SK-N-SH treated with all-trans-retinoic acid at 6 μM for 48 hours (cell line): ENCODE measurements at regions not wholly inside any gene's neighbourhood (a gene's known extent, or its start where the extent isn't known, plus 50 kb on each side); places are given as distances from the start of the nearest gene placed in this dataset.

Experiments used
- ARNTL ChIP-seq: fragments of 450-650 bp; formaldehyde crosslinking; IDR thresholded peaks from 2 replicates; pipeline ENCODE4 v1.5.0; 2020; ENCODE audit warnings: low read depth, mild to moderate bottlenecking, moderate library complexity, borderline replicate concordance
- BACH2 ChIP-seq: fragments of 250-450 bp; sonication (Bioruptor Pico); IDR thresholded peaks from 2 replicates; pipeline ENCODE4 v1.9.0; 2021; ENCODE audit warnings: mild to moderate bottlenecking, borderline replicate concordance
- CREB5 ChIP-seq: fragments of 250-450 bp; sonication (Bioruptor Pico); IDR thresholded peaks from 2 replicates; pipeline ENCODE4 v1.5.1; 2020; ENCODE audit warnings: low read depth, mild to moderate bottlenecking, moderate library complexity
- CSDC2 ChIP-seq: fragments of 250-450 bp; sonication (Bioruptor Pico); IDR thresholded peaks from 2 replicates; pipeline ENCODE4 v1.5.0; 2020; ENCODE audit warnings: mild to moderate bottlenecking, moderate library complexity
- CSRNP3 ChIP-seq: fragments of 250-450 bp; sonication (Bioruptor Pico); IDR thresholded peaks from 2 replicates; pipeline ENCODE4 v1.5.1; 2021; ENCODE audit warnings: mild to moderate bottlenecking, moderate library complexity
- GLIS3 ChIP-seq: fragments of 250-450 bp; sonication (Bioruptor Pico); IDR thresholded peaks from 2 replicates; pipeline ENCODE4 v1.5.0; 2020; ENCODE audit warnings: mild to moderate bottlenecking, moderate library complexity
- PATZ1 ChIP-seq: fragments of 250-450 bp; sonication (Bioruptor Pico); IDR thresholded peaks from 2 replicates; pipeline ENCODE4 v1.8.0; 2020; ENCODE audit warnings: mild to moderate bottlenecking, moderate library complexity, borderline replicate concordance
- PPARA ChIP-seq: fragments of 250-450 bp; sonication (Bioruptor Pico); IDR thresholded peaks from 2 replicates; pipeline ENCODE4 v1.5.0; 2020; ENCODE audit warnings: mild to moderate bottlenecking, borderline replicate concordance
- RARB ChIP-seq: fragments of 250-450 bp; sonication (Bioruptor Pico); IDR thresholded peaks from 2 replicates; pipeline ENCODE4 v1.8.0; 2021; ENCODE audit warnings: mild to moderate bottlenecking, moderate library complexity
- SNAI2 ChIP-seq: fragments of 250-450 bp; sonication (Bioruptor Pico); IDR thresholded peaks from 2 replicates; pipeline ENCODE4 v1.5.0; 2020; ENCODE audit warnings: mild to moderate bottlenecking, moderate library complexity
- TOX ChIP-seq: fragments of 250-450 bp; sonication (Bioruptor Pico); IDR thresholded peaks from 2 replicates; pipeline ENCODE4 v1.8.0; 2021; ENCODE audit warnings: mild to moderate bottlenecking, moderate library complexity, borderline replicate concordance
- ZFP3 ChIP-seq: fragments of 250-450 bp; sonication (Bioruptor Pico); IDR thresholded peaks from 2 replicates; pipeline ENCODE4 v1.5.0; 2020; ENCODE audit warnings: mild to moderate bottlenecking, moderate library complexity
- ZFP30 ChIP-seq: fragments of 450-650 bp; formaldehyde crosslinking; IDR thresholded peaks from 2 replicates; pipeline ENCODE4 v1.5.0; 2022; ENCODE audit warnings: mild to moderate bottlenecking, moderate library complexity
- ZNF70 ChIP-seq: fragments of 450-650 bp; formaldehyde crosslinking; IDR thresholded peaks from 2 replicates; pipeline ENCODE4 v1.5.0; 2020; ENCODE audit warnings: mild to moderate bottlenecking, moderate library complexity

GRCh38 chrX:44063606-44064005 is 90.4 kb upstream of the NDP start:
- TF ChIP-seq CSRNP3 (CRISPR knock-in tag) (no peak), ZFP3 (CRISPR knock-in tag) (no peak), ARNTL (CRISPR knock-in tag) (no peak), CREB5 (no peak), BACH2 (CRISPR knock-in tag) (no peak), PATZ1 (CRISPR knock-in tag) (no peak), PPARA (no peak), GLIS3 (no peak), ZNF70 (no peak), SNAI2 (no peak), CSDC2 (CRISPR knock-in tag) (no peak), RARB (CRISPR knock-in tag) (no peak), ZFP30 (CRISPR knock-in tag) (no peak), TOX (CRISPR knock-in tag) (no peak)
